Hematopoietic multipotent progenitor cell (in vitro differentiated cells): ENCODE measurements at regions not wholly inside any gene's neighbourhood (a gene's known extent, or its start where the extent isn't known, plus 50 kb on each side); places are given as distances from the start of the nearest gene placed in this dataset.

Source experiments
- DNase-seq, 3 donors: peaks; one replicate each; pipeline ENCODE4 v3.0.0-alpha.2; 2011 to 2015; ENCODE audit warnings: low read depth in 2 of 3, low spot score in 2 of 3

GRCh38 chr15:94105760-94106159 lies 125.6 kb upstream of the MCTP2 start:
- no peak for DNase-seq

GRCh38 chr15:94100863-94101262 lies 130.5 kb upstream of the MCTP2 start:
- DNase-seq, result no peak

DNA sequence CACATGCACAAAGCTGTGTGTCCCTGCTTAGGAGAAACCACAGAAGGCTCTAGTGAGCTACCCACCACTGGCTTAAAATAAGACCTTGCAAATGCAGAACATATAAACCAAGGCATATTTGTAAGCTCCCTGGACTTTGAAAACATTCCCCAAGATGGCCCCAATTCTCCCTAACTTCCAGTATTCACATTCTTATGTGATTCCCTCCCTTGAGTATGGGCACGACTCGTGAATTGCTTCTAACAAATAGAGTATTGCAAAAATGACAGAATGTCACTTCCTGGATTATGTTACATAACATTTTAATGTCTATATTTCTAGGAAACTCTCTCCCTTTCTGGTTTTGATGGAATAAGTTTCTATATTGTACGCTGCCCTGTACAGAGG lies 131.8 kb upstream of the MCTP2 start:
- no peak for DNase-seq

- no peak for DNase-seq
These were observed 132.3 kb upstream of the MCTP2 start for GRCh38 chr15:94098921-94099573.

GRCh38 chr15:94097552-94097951 lies 133.8 kb upstream of the MCTP2 start:
- no peak for DNase-seq

DNA sequence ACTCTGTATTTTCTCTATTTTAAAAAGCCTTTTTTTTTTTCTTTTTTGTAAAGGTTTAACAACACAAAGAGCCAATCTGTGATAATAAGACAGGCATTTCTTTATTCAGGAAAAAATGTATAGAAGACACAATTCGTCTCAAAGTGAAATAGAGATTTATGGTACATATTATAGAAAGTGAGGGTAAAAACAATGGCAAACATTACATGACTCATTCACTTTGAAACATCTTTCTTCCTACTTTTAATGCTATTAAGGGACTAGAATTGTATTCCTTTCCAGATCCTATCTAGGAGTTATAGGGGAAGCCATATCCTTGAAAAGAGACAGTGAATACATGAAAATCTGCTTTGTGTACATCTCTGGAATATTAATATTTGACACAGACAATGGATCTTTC lies 137.1 kb upstream of the MCTP2 start:
- no peak for DNase-seq

GRCh38 chr15:94086341-94086740 lies 145.0 kb upstream of the MCTP2 start:
- no peak for DNase-seq

DNA sequence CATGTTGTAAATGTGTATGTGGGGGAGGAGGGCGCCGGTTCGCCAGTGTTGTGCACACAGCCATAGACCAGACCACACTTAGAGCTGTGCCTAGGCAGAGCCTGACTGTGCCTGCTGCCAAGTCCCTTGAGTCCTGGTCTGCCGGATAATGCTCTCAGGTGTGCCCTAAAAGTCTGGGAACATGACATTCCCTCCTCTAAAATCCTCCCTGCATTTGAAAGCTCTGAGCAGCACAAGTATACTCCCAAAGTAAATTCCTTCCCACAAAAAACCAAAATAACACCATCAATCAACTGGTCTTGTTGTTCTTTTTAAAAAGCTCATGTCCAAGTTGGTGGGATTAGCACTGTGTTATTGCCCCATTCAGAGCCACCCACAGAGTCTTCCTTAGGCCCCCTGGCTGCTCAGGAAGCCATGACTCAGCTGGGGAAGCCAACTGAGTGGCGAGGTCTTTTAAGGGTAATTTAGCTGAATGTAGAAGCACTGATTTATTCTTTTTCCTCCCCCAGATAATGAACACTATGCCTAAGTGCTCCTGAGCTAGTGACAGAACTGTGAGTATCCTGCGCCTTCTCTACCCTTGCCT lies 147.8 kb upstream of the MCTP2 start:
- DNase-seq, result peak in 1 of 3 donors; percentile 17

GRCh38 chr15:94081829-94082228 lies 149.5 kb upstream of the MCTP2 start:
- no peak for DNase-seq

- DNase-seq, result no peak
These were observed 150.3 kb upstream of the MCTP2 start for GRCh38 chr15:94080989-94081605.

DNA sequence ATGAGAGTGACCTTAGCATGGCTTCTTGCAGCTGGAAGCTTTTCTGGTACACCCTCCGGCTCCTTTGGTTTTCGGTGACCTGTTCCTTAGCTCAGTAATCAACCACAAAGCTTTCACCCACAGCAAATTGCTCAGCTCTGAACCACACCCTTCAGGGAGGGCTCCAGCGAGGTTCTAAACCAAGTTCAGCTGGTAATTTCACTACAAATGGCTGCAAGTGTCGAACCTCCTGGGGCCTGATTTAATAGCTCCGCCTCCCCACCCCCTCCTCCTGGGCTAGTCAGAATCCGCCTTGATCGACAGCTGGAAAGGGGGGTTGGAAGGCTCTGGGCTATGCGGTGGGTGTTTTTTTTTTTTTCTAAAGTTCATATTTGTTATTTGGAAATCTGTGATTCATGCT lies 150.9 kb upstream of the MCTP2 start:
- no peak for DNase-seq

DNA sequence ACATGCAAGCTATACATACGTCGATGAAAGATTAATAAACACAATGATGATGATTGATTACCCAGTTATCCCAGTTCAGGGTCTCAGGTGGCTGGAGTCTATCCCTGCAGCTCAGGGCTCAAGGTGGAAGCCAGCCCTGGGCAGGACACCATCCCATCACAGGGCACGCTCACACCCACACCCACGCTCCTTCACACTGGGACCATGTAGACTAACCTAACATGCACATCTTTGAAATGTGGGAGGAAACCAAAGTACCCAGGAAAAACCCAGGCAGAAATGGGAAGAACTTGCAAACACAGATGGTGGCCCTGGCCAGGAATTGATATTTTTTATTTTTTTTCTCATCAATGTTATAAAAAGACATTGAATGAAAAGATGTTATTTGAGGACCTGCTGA lies 151.4 kb upstream of the MCTP2 start:
- DNase-seq, result no peak

- DNase-seq, result no peak
These were observed 151.9 kb upstream of the MCTP2 start for GRCh38 chr15:94079459-94079858.

DNA sequence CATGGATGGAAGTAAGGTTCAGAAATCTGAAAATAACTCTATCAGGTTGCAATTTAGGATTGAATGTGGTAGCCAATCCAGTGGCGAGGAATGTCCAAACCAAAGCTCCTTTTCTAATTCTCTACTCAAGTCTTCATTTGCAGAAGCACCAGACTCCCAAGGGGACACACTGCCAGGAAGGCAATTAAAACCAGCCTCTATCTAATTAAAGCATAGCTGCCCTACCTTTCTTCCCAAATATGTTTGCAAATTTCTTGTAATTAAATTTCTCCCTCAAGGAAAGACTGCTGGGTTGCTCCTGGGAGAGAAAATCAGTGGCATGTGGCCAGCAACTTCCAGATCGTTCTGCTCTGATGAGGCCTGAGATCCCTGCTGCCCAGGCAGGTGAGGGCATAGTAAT lies 153.4 kb upstream of the MCTP2 start:
- DNase-seq, result no peak

- no peak for DNase-seq
These were observed 156.0 kb upstream of the MCTP2 start for GRCh38 chr15:94075349-94075748.

- peak in 1 of 3 donors; percentile 57 for DNase-seq
These were observed 160.7 kb upstream of the MCTP2 start for GRCh38 chr15:94070356-94071295.

DNA sequence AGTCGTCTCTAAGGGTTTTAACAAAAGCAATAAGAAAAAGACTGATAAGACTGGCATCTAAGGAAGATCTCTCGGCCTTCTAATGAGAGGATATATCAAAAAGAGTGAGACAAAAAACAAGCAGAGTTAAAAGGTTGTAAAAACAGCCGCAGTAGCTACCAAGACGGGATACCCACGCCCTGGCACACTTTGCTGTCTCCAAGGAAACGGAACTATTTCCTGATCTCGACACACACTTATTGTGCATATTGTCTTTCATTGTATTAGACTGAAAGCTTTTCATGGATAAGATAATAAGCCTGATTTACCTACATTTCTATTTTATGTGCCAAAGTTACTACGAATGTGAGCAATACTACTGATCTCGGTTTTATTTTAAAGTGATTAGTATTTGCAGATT lies 161.5 kb upstream of the MCTP2 start:
- DNase-seq, result no peak

GRCh38 chr15:94066811-94067210 lies 164.6 kb upstream of the MCTP2 start:
- DNase-seq, result no peak

GRCh38 chr15:94066046-94066445 lies 165.3 kb upstream of the MCTP2 start:
- no peak for DNase-seq

DNA sequence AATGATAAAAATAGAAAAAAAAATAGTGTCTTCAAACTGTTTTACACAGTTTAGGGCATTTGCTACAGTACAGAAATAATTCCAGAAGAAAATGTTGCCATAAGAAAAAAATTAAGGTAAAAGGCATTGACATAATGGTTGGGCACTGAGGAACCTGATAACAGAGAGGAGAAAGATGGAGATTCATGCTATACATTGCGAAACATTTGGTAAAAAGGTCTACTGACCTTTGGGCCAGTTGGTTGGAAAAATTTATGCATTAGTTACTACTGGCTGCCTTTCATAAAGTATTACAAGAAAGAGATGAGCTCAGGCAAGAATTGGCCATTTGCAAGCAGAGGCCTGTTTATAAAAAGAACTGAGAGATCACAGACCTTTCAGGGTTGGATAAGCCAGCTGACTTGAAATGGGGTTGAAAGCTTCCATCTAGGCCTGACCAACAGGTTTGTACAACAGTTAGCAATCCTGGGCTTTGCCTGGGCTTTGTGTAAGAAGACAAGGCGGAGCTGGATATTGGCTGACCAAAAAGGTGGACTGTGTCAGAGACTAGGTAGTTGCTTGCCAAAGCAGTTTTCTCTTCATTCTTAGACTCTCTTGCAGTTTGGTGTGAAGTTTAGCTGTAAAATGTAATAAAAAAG lies 166.6 kb upstream of the MCTP2 start:
- no peak for DNase-seq

DNA sequence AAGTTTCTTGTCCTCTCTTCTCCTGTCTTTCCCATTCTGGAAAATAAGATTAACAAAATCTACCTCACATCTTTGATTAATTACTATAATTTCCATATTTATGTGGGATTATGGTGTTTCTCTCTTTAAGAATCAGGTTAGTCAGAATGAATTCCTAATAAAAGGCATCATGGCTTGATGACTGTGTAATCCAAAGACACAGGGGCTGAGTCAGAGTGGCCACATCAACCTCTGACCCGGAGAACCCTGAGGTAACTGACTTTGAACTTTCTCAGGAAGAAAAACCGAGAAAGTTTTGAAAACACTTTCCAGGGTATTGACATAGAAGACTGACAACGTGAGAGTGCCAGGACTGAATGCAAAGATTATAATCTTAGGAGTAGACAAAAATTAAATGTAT lies 170.3 kb upstream of the MCTP2 start:
- no peak for DNase-seq
